H1 (cell line): ENCODE measurements at regions not wholly inside any gene's neighbourhood (a gene's known extent, or its start where the extent isn't known, plus 50 kb on each side); places are given as distances from the start of the nearest gene placed in this dataset.
A peak's percentile ranks its signal among the peaks of the same experiment; 100 is the strongest.

Experiments
- CTCF ChIA-PET: fragments of 300-600 bp; sonication (Branson Sonifier 250); formaldehyde crosslinking; loops from one replicate; lab custom pipeline; 2021; ENCODE audit not compliant: partially characterized antibody; lab: Charles Lee
- POLR2A ChIA-PET: fragments of 300-600 bp; sonication (Branson Sonifier 250); formaldehyde crosslinking; loops from one replicate; lab custom pipeline; 2021; ENCODE audit warnings: inconsistent platforms; ENCODE audit not compliant: partially characterized antibody; lab: Charles Lee
- DNase-seq, 2 experiments: peaks; one replicate each; pipeline versions ENCODE4 v3.0.0 to v3.0.0-alpha.2; 2010 to 2022; ENCODE audit warnings: low spot score in 2 of 2, low read depth in 1 of 2, mixed read lengths in 1 of 2
- FAIRE-seq: peaks from 2 replicates; lab custom pipeline; 2011; peaks lifted over from hg19 to GRCh38; lab: Jason Lieb, UNC
- H2AFZ ChIP-seq: 2 replicates; pipeline ENCODE4 v1.8.1; 2012; ENCODE audit warnings: low read length, inconsistent platforms
- H2AK5ac ChIP-seq: 2 replicates; pipeline ENCODE4 v1.6.1; 2013; ENCODE audit warnings: low read depth, low read length
- H2BK120ac ChIP-seq: replicated peaks from 2 replicates; pipeline ENCODE3; 2013; ENCODE audit warnings: low read depth, low read length, inconsistent platforms
- H2BK12ac ChIP-seq: 2 replicates; pipeline ENCODE4 v1.6.1; 2013; ENCODE audit warnings: low read depth, low read length
- H2BK15ac ChIP-seq: 2 replicates; pipeline ENCODE4 v1.6.1; 2013; ENCODE audit warnings: low read length
- H2BK20ac ChIP-seq: 2 replicates; pipeline ENCODE4 v1.6.1; 2013; ENCODE audit warnings: low read length
- H2BK5ac ChIP-seq: 2 replicates; pipeline ENCODE4 v1.6.1; 2013; ENCODE audit warnings: low read depth, low read length
- H3K14ac ChIP-seq: 2 replicates; pipeline ENCODE4 v1.6.1; 2013; ENCODE audit warnings: inconsistent platforms; ENCODE audit not compliant: insufficient read length
- H3K18ac ChIP-seq: 2 replicates; pipeline ENCODE4 v1.6.1; 2013; ENCODE audit warnings: low read length; ENCODE audit errors: extremely low read depth
- H3K23ac ChIP-seq: 2 replicates; pipeline ENCODE4 v1.6.1; 2013; ENCODE audit warnings: inconsistent platforms; ENCODE audit not compliant: insufficient read length
- H3K23me2 ChIP-seq: 2 replicates; pipeline ENCODE4 v1.6.1; 2013; ENCODE audit warnings: low read depth, low read length
- H3K27ac ChIP-seq: 2 replicates; pipeline ENCODE4 v1.6.1; 2011; ENCODE audit warnings: low read depth, low read length, inconsistent platforms
- H3K27me3 ChIP-seq, 4 experiments: replicated peaks in 1 of 4; 1 replicate in 1 of 4; 2 replicates in 3 of 4; pipeline versions ENCODE4 v1.6.1 to v1.8.1; 2011 to 2013; ENCODE audit warnings: low read length in 3 of 4, mild to moderate bottlenecking in 3 of 4, inconsistent platforms in 2 of 4, mixed read lengths in 2 of 4, moderate library complexity in 1 of 4; ENCODE audit not compliant: control insufficient read depth in 3 of 4, insufficient read depth in 3 of 4; ENCODE audit errors: extremely low read depth in 1 of 4
- H3K36me3 ChIP-seq, 4 experiments: 2 replicates each; pipeline versions ENCODE4 v1.6.1 to v1.8.1; 2011 to 2013; ENCODE audit warnings: mild to moderate bottlenecking in 4 of 4, low read length in 3 of 4, moderate library complexity in 2 of 4, control low read depth in 1 of 4, inconsistent platforms in 1 of 4; ENCODE audit not compliant: insufficient read depth in 4 of 4, control insufficient read depth in 2 of 4
- H3K4ac ChIP-seq: replicated peaks from 2 replicates; pipeline ENCODE3; 2013; ENCODE audit warnings: low read length, low read depth, mixed read lengths, inconsistent platforms; ENCODE audit not compliant: insufficient read length
- H3K4me1 ChIP-seq, 4 experiments: replicated peaks in 1 of 4; 1 replicate in 1 of 4; 2 replicates in 3 of 4; pipeline versions ENCODE4 v1.6.1 to v1.8.1; 2011 to 2013; ENCODE audit warnings: low read length in 3 of 4, inconsistent platforms in 2 of 4, mixed read lengths in 1 of 4; ENCODE audit not compliant: insufficient read depth in 4 of 4, control insufficient read depth in 3 of 4
- H3K4me2 ChIP-seq, 2 experiments: 2 replicates each; pipeline versions ENCODE4 v1.6.1 to v1.8.1; 2011 to 2013; ENCODE audit warnings: low read depth in 2 of 2, low read length in 2 of 2, control low read depth in 1 of 2, inconsistent platforms in 1 of 2, mild to moderate bottlenecking in 1 of 2; ENCODE audit not compliant: insufficient read depth in 1 of 2
- H3K4me3 ChIP-seq, 4 experiments: fragments of 200-600, 300-600 bp in 1 of 4; sonication (generic), shearing (Covaris generic), sonication (Bioruptor Twin) in 1 of 4; 2 replicates each; pipeline versions ENCODE4 v1.5.1 to v1.8.1; 2011 to 2016; ENCODE audit warnings: low read length in 4 of 4, low read depth in 3 of 4, control low read depth in 2 of 4, inconsistent platforms in 2 of 4, mild to moderate bottlenecking in 2 of 4, mixed read lengths in 1 of 4, moderate library complexity in 1 of 4; ENCODE audit not compliant: insufficient read depth in 2 of 4; ENCODE audit errors: extremely low read depth in 1 of 4
- H3K56ac ChIP-seq: replicated peaks from 2 replicates; pipeline ENCODE3; 2013; ENCODE audit warnings: low read depth, mild to moderate bottlenecking, mixed read lengths, low read length, inconsistent platforms; ENCODE audit not compliant: insufficient read length
- H3K79me1 ChIP-seq: 2 replicates; pipeline ENCODE4 v1.6.1; 2013; ENCODE audit warnings: low read depth, low read length, control low read depth
- H3K79me2 ChIP-seq, 2 experiments: 2 replicates each; pipeline versions ENCODE4 v1.6.1 to v1.8.1; 2012 to 2013; ENCODE audit warnings: low read length in 2 of 2, mild to moderate bottlenecking in 2 of 2, inconsistent platforms in 1 of 2; ENCODE audit not compliant: insufficient read depth in 2 of 2, control insufficient read depth in 1 of 2
- H3K9ac ChIP-seq, 4 experiments: replicated peaks in 1 of 4; 1 replicate in 1 of 4; 2 replicates in 3 of 4; pipeline versions ENCODE4 v1.6.1 to v1.8.1; 2011 to 2013; ENCODE audit warnings: low read depth in 3 of 4, low read length in 3 of 4, control low read depth in 2 of 4, mild to moderate bottlenecking in 2 of 4, moderate library complexity in 2 of 4, inconsistent platforms in 1 of 4; ENCODE audit errors: extremely low read depth in 1 of 4
- H3K9me3 ChIP-seq, 2 experiments: 2 replicates each; pipeline versions ENCODE4 v1.6.1 to v1.8.1; 2012 to 2013; ENCODE audit warnings: mild to moderate bottlenecking in 2 of 2, moderate library complexity in 2 of 2, control low read depth in 1 of 2, inconsistent platforms in 1 of 2, low read depth in 1 of 2, low read length in 1 of 2, mixed read lengths in 1 of 2; ENCODE audit not compliant: insufficient read depth in 2 of 2
- H4K20me1 ChIP-seq, 2 experiments: replicated peaks in 1 of 2; 2 replicates each; pipeline versions ENCODE3 to v1.8.1; 2011 to 2013; ENCODE audit warnings: inconsistent platforms in 2 of 2, low read length in 2 of 2, mild to moderate bottlenecking in 1 of 2; ENCODE audit not compliant: insufficient read depth in 2 of 2, control insufficient read depth in 1 of 2
- H4K5ac ChIP-seq: 2 replicates; pipeline ENCODE4 v1.6.1; 2013; ENCODE audit warnings: low read length, low read depth, mixed read lengths, inconsistent platforms; ENCODE audit not compliant: insufficient read length
- H4K8ac ChIP-seq: 2 replicates; pipeline ENCODE4 v1.8.0; 2013; ENCODE audit warnings: mild to moderate bottlenecking, moderate library complexity, low read length, inconsistent platforms; ENCODE audit not compliant: insufficient read depth; ENCODE audit errors: extremely low read depth
- H4K91ac ChIP-seq: replicated peaks from 2 replicates; pipeline ENCODE3; 2013; ENCODE audit warnings: low read length, mixed read lengths, inconsistent platforms; ENCODE audit not compliant: insufficient read length
- BCL11A ChIP-seq, 2 experiments: IDR thresholded peaks; one replicate each; pipeline ENCODE4 v1.6.1; 2011; ENCODE audit warnings: low read depth in 2 of 2, low read length in 2 of 2, mild to moderate bottlenecking in 2 of 2
- E2F6 ChIP-seq: IDR thresholded peaks from 2 replicates; pipeline ENCODE4 v1.6.1; 2012; ENCODE audit warnings: inconsistent platforms
- GTF2F1 ChIP-seq: IDR thresholded peaks from 2 replicates; pipeline ENCODE4 v1.6.1; 2012; ENCODE audit warnings: low read depth, low read length, improper control_type of control experiment, borderline replicate concordance
- JUND ChIP-seq: IDR thresholded peaks from 2 replicates; pipeline ENCODE4 v1.6.1; 2011; ENCODE audit warnings: mild to moderate bottlenecking, improper control_type of control experiment, low read length
- SAP30 ChIP-seq: fragments of 300-600 bp; sonication (generic); IDR thresholded peaks from 2 replicates; pipeline ENCODE4 v1.7.1; 2012; ENCODE audit warnings: low read length, moderate library complexity, mild to moderate bottlenecking, inconsistent platforms; ENCODE audit not compliant: insufficient read depth, insufficient replicate concordance
- TCF12 ChIP-seq: IDR thresholded peaks from 2 replicates; pipeline ENCODE4 v1.6.1; 2011; ENCODE audit warnings: low read depth, mild to moderate bottlenecking, low read length
- YY1 ChIP-seq: IDR thresholded peaks from 2 replicates; pipeline ENCODE4 v1.6.1; 2011; ENCODE audit warnings: low read depth, mild to moderate bottlenecking, low read length
- WGBS, 2 experiments: shearing (Covaris generic) in 1 of 2; methylation state at CpG; one replicate each; pipeline versions ENCODE4 v1.1.6 to v1.1.7; 2013 to 2015; ENCODE audit warnings: low lambda C conversion rate in 2 of 2, mixed read lengths in 2 of 2, inconsistent platforms in 1 of 2, low coverage in 1 of 2, missing lambda C conversion rate in 1 of 2; ENCODE audit not compliant: insufficient replicate concordance in 2 of 2, insufficient coverage in 1 of 2, insufficient read length in 1 of 2; ENCODE audit errors: extremely low coverage in 1 of 2, missing lambda C conversion rate in 1 of 2; 5-methylcytosine and 5-hydroxymethylcytosine counted together
- TF ChIP-seq, protein P1 (sequence below): IDR thresholded peaks from 2 replicates; pipeline ENCODE4 v1.6.1; 2012; ENCODE audit warnings: low read length, inconsistent platforms

DNA sequence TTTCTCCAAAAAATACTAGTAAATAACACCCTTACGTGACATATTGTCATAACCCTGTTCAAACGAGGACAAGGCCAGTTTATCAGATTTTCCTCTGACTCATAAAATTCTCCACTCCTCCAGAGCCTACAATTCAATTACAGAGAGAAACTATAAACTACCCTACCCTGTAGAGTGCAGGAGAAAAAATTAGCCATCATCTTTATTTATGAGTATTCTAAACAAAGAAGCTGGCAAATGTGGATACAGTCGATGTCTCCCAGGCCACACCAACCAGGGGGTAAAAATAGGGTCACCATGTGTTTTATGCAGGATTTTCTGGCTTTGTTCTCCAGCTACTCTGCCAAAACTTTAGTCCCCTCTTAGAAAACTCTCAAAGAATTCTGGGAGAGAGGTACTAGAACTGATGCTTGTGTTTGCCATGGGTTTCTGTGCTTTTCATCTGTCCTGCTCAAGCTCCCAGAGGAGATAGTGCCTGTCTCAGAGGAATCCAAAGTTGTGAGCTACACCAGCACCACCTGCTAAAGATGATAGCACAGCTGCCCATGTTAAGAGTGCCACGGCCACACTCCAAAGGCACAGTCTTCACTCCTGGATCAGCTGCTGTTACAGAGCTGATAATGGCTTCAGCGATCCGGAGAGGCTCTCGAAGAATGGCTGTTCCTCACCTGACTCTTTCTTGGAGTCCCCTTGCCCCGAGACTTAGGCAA lies 150.2 kb downstream of the IMPG2 start:
- Histone ChIP-seq H3K14ac (no peak overlapping the region), H2BK20ac (no peak overlapping the region), H3K4me3 (no peak overlapping the region), H2BK12ac (no peak overlapping the region), H3K4me2 (no peak overlapping the region), H3K9ac (no peak overlapping the region; a peak in 1 of 7 replicates), H2AK5ac (no peak overlapping the region), H2AFZ (no peak overlapping the region), H3K4me1 (no peaks in the 10 kb centered on the region), H3K9me3 (no peaks in the 10 kb centered on the region), H3K27me3 (no peaks in the 10 kb centered on the region), H4K91ac (no peak overlapping the region), H4K20me1 (no peaks in the 10 kb centered on the region), H3K23ac (no peak overlapping the region), H2BK5ac (no peak overlapping the region), H3K23me2 (no peaks in the 10 kb centered on the region; the same call in 1 of the 2 replicates), H3K79me1 (no peaks in the 10 kb centered on the region; the same call in 1 of the 2 replicates), H3K27ac (no peak overlapping the region), H2BK120ac (no peak overlapping the region), H3K79me2 (no peaks in the 10 kb centered on the region), H4K5ac (no peak overlapping the region), H4K8ac (peak overlapping the region; percentile 41; the same call in 1 of the 2 replicates), H3K36me3 (no peaks in the 10 kb centered on the region), H3K18ac (no peak overlapping the region), H3K56ac (no peak overlapping the region), H3K4ac (no peak overlapping the region), H2BK15ac (no peak overlapping the region)
- FAIRE-seq (no peak), DNase-seq (no peak)
- TF ChIP-seq E2F6: no peak
- TF ChIP-seq, protein P1, sequence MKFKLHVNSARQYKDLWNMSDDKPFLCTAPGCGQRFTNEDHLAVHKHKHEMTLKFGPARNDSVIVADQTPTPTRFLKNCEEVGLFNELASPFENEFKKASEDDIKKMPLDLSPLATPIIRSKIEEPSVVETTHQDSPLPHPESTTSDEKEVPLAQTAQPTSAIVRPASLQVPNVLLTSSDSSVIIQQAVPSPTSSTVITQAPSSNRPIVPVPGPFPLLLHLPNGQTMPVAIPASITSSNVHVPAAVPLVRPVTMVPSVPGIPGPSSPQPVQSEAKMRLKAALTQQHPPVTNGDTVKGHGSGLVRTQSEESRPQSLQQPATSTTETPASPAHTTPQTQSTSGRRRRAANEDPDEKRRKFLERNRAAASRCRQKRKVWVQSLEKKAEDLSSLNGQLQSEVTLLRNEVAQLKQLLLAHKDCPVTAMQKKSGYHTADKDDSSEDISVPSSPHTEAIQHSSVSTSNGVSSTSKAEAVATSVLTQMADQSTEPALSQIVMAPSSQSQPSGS: no peak
- TF ChIP-seq SAP30: no peak
- no peak for TF ChIP-seq BCL11A (IDR thresholded peaks at IDR 0.05; ENCODE audit: low read depth in 2 of 2, low read length in 2 of 2)
- TF ChIP-seq GTF2F1: no peak
- no peak for TF ChIP-seq YY1
- TF ChIP-seq JUND: no peak
- TF ChIP-seq TCF12: no peak
- CTCF ChIA-PET: interaction anchor here (0.6 to 1.9 kb wide), 6 partner anchors 9 to 250 kb away, joined by 3 to 5 read pairs (median 3); no protein-coding TSS in a partner anchor
- POLR2A ChIA-PET: no interaction called here
- 87% methylated on average over 8 of the region's 8 CpGs; no CpG with 5 or more reads in 1 of the 2 experiments for WGBS, 2 experiments
